AG04450 (cell line): ENCODE measurements at regions not wholly inside any gene's neighbourhood (a gene's known extent, or its start where the extent isn't known, plus 50 kb on each side); places are given as distances from the start of the nearest gene placed in this dataset.

Experiments used
- CTCF ChIA-PET: fragments of 300-600, 350-600 bp; formaldehyde crosslinking; extraction: SDS; loops from one replicate; lab custom pipeline; 2022; ENCODE audit warnings: antibody characterized with exemption, inconsistent platforms; lab: Charles Lee
- POLR2A ChIA-PET: fragments of 350-600 bp; formaldehyde crosslinking; extraction: SDS; loops from one replicate; lab custom pipeline; 2021; ENCODE audit warnings: antibody characterized with exemption, inconsistent platforms; lab: Yijun Ruan, JAX
- DNase-seq: peaks from one replicate; pipeline ENCODE4 v3.0.0-alpha.2; 2011; ENCODE audit warnings: low read depth, low spot score
- H3K27ac ChIP-seq: one replicate; pipeline ENCODE4 v1.5.1; 2012; ENCODE audit warnings: low read depth, low read length, control low read depth
- H3K27me3 ChIP-seq: one replicate; pipeline ENCODE4 v1.6.0; 2012; ENCODE audit warnings: low read length; ENCODE audit not compliant: control insufficient read depth, insufficient read depth
- H3K4me3 ChIP-seq: 2 replicates; pipeline ENCODE4 v1.5.1; 2011; ENCODE audit warnings: mild to moderate bottlenecking, low read depth, low read length, control low read depth
- H3K9me3 ChIP-seq: 2 replicates; pipeline ENCODE4 v1.5.1; 2012; ENCODE audit warnings: low read length; ENCODE audit not compliant: control insufficient read depth, insufficient read depth
- CTCF ChIP-seq: IDR thresholded peaks from 2 replicates; pipeline ENCODE4 v1.5.1; 2011; ENCODE audit warnings: low read depth, low read length, control low read depth, inconsistent platforms

GRCh38 chr9:135035781-135036760 lies 51.4 kb upstream of the OLFM1 start:
- ChIA-PET CTCF (no interaction called here), POLR2A (no interaction called here)
- H3K27me3 ChIP-seq, result peaks cover 3% of the 10 kb centered on the region
- H3K4me3 ChIP-seq, result no peak overlapping the region
- DNase-seq, result no peak
- H3K9me3 ChIP-seq, result no peaks in the 10 kb centered on the region
- no peak overlapping the region for H3K27ac ChIP-seq
- TF ChIP-seq CTCF, result no peak

- Histone ChIP-seq H3K27ac (no peak overlapping the region), H3K27me3 (peaks cover 3% of the 10 kb centered on the region), H3K4me3 (no peak overlapping the region), H3K9me3 (no peaks in the 10 kb centered on the region)
- TF ChIP-seq CTCF, result no peak
- no peak for DNase-seq
- ChIA-PET CTCF (no interaction called here), POLR2A (no interaction called here)
Measured at GRCh38 chr9:135036861-135037465, 50.5 kb upstream of the OLFM1 start.

- H3K9me3 ChIP-seq, result no peaks in the 10 kb centered on the region
- ChIA-PET POLR2A (no interaction called here), CTCF (no interaction called here)
- peaks cover 3% of the 10 kb centered on the region for H3K27me3 ChIP-seq
- no peak for TF ChIP-seq CTCF
- H3K27ac ChIP-seq, result no peak overlapping the region
- no peak for DNase-seq
- no peak overlapping the region for H3K4me3 ChIP-seq
Measured at GRCh38 chr9:135037521-135038250, 49.8 kb upstream of the OLFM1 start.
